AG04450 (cell line): ENCODE measurements at regions not wholly inside any gene's neighbourhood (a gene's known extent, or its start where the extent isn't known, plus 50 kb on each side); places are given as distances from the start of the nearest gene placed in this dataset.
"Not testable (repeated sequence)": the region's sequence is repeated elsewhere in the genome, so short reads cannot be mapped to it uniquely, and the experiment has no call there.

ENCODE experiments used
- CTCF ChIA-PET: fragments of 300-600, 350-600 bp; formaldehyde crosslinking; extraction: SDS; loops from one replicate; lab custom pipeline; 2022; ENCODE audit warnings: antibody characterized with exemption, inconsistent platforms; lab: Charles Lee
- POLR2A ChIA-PET: fragments of 350-600 bp; formaldehyde crosslinking; extraction: SDS; loops from one replicate; lab custom pipeline; 2021; ENCODE audit warnings: antibody characterized with exemption, inconsistent platforms; lab: Yijun Ruan, JAX
- DNase-seq: peaks from one replicate; pipeline ENCODE4 v3.0.0-alpha.2; 2011; ENCODE audit warnings: low read depth, low spot score
- H3K27ac ChIP-seq: one replicate; pipeline ENCODE4 v1.5.1; 2012; ENCODE audit warnings: low read depth, low read length, control low read depth
- H3K27me3 ChIP-seq: one replicate; pipeline ENCODE4 v1.6.0; 2012; ENCODE audit warnings: low read length; ENCODE audit not compliant: control insufficient read depth, insufficient read depth
- H3K4me3 ChIP-seq: 2 replicates; pipeline ENCODE4 v1.5.1; 2011; ENCODE audit warnings: mild to moderate bottlenecking, low read depth, low read length, control low read depth
- H3K9me3 ChIP-seq: 2 replicates; pipeline ENCODE4 v1.5.1; 2012; ENCODE audit warnings: low read length; ENCODE audit not compliant: control insufficient read depth, insufficient read depth
- TF ChIP-seq, protein P1 (sequence below): IDR thresholded peaks from 2 replicates; pipeline ENCODE4 v1.5.1; 2011; ENCODE audit warnings: low read depth, low read length, control low read depth, inconsistent platforms

DNA sequence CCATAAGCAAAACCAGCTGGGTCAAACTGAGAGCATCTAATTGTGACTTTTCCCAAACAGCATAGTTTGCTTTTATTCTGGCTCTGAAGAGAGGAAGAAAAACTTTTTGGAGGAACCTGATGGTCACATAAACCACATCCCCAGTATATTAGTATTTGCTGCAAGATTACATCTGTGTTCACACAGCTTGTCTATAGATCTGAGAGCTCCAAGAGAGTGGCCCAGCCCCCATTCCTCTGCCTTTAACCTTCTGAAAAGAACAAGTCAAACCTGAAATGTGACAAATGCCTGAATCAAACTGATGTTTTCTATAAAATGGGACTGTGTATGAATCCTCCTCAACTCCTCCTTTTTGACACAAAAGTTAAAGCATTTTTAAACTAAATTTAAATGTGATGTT is 435.2 kb downstream of the ZNF479 start:
- POLR2A ChIA-PET: not testable (repeated sequence)

DNA sequence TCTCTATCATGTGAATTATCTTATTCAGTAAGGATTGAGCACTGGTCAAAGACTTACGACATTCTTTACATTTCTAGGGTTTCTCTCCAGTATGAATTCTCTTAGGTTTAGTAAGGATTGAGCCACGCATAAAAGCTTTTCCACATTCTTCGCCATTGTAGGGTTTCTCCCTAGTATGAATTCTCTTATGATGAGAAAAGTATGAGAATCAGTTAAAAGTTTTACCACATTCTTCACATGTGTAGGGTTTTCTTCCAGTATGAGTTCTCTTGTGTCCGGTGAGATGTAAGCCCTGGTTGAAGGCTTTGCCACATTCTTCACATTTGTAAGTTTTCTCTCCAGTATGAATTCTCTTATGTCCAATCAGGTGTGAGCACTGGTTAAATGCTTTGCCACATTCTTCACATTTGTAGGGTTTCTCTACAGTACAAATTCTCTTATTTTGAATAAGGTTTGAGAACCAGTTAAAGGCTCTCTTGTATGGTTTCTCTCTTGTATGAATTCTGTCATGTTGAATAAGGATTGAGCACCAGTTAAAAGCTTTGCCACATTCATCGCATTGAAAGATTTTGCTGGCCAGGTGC is 445.9 kb downstream of the ZNF479 start:
- ChIA-PET POLR2A (no interaction called here), CTCF (no interaction called here)
- Histone ChIP-seq H3K4me3 (no peak overlapping the region), H3K9me3 (peaks cover 20% of the 10 kb centered on the region), H3K27me3 (no peaks in the 10 kb centered on the region), H3K27ac (no peak overlapping the region)
- TF ChIP-seq, protein P1, sequence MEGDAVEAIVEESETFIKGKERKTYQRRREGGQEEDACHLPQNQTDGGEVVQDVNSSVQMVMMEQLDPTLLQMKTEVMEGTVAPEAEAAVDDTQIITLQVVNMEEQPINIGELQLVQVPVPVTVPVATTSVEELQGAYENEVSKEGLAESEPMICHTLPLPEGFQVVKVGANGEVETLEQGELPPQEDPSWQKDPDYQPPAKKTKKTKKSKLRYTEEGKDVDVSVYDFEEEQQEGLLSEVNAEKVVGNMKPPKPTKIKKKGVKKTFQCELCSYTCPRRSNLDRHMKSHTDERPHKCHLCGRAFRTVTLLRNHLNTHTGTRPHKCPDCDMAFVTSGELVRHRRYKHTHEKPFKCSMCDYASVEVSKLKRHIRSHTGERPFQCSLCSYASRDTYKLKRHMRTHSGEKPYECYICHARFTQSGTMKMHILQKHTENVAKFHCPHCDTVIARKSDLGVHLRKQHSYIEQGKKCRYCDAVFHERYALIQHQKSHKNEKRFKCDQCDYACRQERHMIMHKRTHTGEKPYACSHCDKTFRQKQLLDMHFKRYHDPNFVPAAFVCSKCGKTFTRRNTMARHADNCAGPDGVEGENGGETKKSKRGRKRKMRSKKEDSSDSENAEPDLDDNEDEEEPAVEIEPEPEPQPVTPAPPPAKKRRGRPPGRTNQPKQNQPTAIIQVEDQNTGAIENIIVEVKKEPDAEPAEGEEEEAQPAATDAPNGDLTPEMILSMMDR: no peak
- DNase-seq: no peak

More for the DNA sequence above, 435.2 kb downstream of the ZNF479 start:
- H3K4me3 ChIP-seq, H3K27me3 ChIP-seq, H3K27ac ChIP-seq, CTCF ChIA-PET, DNase-seq, H3K9me3 ChIP-seq: not testable (repeated sequence)

DNA sequence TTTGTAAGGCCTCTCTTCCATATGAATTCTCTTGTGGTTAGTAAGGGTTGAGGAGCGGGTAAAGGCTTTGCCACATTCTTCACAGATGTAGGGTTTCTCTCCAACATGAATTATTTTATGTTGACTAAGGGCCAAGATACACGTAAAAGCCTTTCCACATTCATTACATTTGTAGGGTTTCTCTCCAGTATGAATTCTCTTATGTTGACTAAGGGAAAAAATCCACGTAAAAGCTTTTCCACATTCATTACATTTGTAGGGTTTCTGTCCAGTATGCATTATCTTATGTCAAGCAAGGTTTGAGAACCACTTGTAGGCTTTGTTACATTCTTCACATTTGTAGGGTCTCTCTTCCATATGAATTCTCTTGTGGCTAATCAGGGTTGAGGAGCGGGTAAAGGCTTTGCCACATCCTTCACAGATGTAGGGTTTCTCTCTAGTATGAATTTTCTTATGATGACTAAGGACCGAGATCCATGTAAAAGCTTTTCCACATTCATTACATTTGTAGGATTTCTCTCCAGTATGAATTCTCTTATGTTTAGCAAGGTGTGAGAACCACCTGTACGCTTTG is 493.0 kb downstream of the ZNF479 start:
- ChIA-PET POLR2A (no interaction called here), CTCF (no interaction called here)
- H3K9me3 ChIP-seq: peaks cover 35% of the 10 kb centered on the region
- no peaks in the 10 kb centered on the region for H3K27me3 ChIP-seq
- no peak overlapping the region for H3K4me3 ChIP-seq
- TF ChIP-seq, protein P1: no peak
- H3K27ac ChIP-seq: no peak overlapping the region
- DNase-seq: no peak

DNA sequence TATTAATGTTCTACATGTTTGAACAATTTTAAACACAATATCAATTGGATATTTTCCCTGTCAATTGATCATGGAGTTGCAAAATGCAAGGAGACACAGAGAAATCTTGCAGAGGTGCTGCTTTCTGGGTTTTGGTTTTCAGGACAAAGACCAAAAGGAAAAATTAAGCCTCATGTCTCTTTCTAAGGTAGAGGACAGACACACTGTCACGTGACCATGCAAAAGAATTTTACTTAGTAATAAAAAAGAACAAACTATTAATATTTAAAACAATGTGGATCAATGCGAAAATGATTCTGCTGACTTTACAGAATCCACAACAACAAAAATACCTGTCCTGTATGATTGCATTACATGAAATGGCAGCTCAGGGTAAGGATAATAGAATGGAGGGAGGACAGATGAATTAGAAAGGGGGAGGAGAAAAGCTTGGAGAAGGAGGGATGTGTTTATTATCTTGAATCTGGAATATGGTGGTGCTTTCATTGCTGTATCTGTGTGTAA is 493.7 kb upstream of the NUPR2 start:
- no peak overlapping the region for H3K27ac ChIP-seq
- no peak overlapping the region for H3K4me3 ChIP-seq
- DNase-seq: no peak
- H3K27me3 ChIP-seq: no peaks in the 10 kb centered on the region
- peaks cover 25% of the 10 kb centered on the region for H3K9me3 ChIP-seq
- CTCF ChIA-PET: interaction anchor here (0.6 kb wide), 1 partner anchor 27 kb away, joined by 3 read pairs; no protein-coding TSS in a partner anchor
- POLR2A ChIA-PET: no interaction called here
- TF ChIP-seq, protein P1: no peak

DNA sequence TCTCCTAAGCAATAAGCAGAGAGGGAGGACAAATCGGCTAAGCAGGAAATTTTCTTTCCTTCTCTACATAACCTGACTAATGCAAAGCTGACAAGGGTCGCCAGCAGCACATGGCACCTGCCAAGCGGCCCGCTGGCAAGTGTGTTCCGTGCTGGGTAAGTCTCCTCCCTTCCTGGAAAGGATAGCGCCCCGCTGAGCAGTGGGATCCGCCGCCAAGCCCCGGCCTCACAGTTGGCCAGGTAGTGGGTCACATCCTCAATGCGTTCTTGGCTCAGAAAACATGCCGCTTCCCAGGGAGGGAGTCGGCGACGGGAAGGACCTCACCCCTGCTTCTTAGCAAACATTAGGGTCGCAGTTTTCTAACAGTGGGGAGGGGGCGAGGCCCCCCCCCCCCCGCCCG is 488.9 kb upstream of the NUPR2 start:
- TF ChIP-seq, protein P1: no peak
- Histone ChIP-seq H3K9me3 (peaks cover 30% of the 10 kb centered on the region), H3K27ac (no peak overlapping the region), H3K27me3 (no peaks in the 10 kb centered on the region), H3K4me3 (no peak overlapping the region)
- POLR2A ChIA-PET: no interaction called here
- CTCF ChIA-PET: no interaction called here
- DNase-seq: no peak
